SJSA1 (cell line): ENCODE measurements at regions not wholly inside any gene's neighbourhood (a gene's known extent, or its start where the extent isn't known, plus 50 kb on each side); places are given as distances from the start of the nearest gene placed in this dataset.

Source experiments
- DNase-seq, 2 experiments: peaks; one replicate each; pipeline ENCODE4 v3.0.0-alpha.2; 2015 to 2020; ENCODE audit warnings: low spot score in 2 of 2, low read depth in 1 of 2
- H3K27ac ChIP-seq: fragments of 250-450 bp; sonication (Bioruptor Pico); 2 replicates; pipeline ENCODE4 v1.5.1; 2020; ENCODE audit warnings: mild to moderate bottlenecking, moderate library complexity
- H3K27me3 ChIP-seq: fragments of 250-450 bp; sonication (Bioruptor Pico); replicated peaks from 2 replicates; pipeline ENCODE4 v1.5.1; 2020; ENCODE audit warnings: mild to moderate bottlenecking, moderate library complexity
- H3K36me3 ChIP-seq: fragments of 250-450 bp; sonication (Bioruptor Pico); 2 replicates; pipeline ENCODE4 v1.5.1; 2020; ENCODE audit warnings: mild to moderate bottlenecking
- H3K4me1 ChIP-seq: fragments of 250-450 bp; sonication (Bioruptor Pico); replicated peaks from 2 replicates; pipeline ENCODE4 v1.6.1; 2021; ENCODE audit warnings: mild to moderate bottlenecking
- H3K4me3 ChIP-seq: fragments of 250-450 bp; sonication (Bioruptor Pico); 2 replicates; pipeline ENCODE4 v1.5.1; 2020; ENCODE audit warnings: mild to moderate bottlenecking
- H3K9me3 ChIP-seq: fragments of 250-450 bp; sonication (Bioruptor Pico); replicated peaks from 2 replicates; pipeline ENCODE4 v1.5.1; 2020; ENCODE audit warnings: mild to moderate bottlenecking

GRCh38 chr5:2464141-2464540, 287.3 kb downstream of the IRX2 start:
- Histone ChIP-seq H3K27me3 (no peaks in the 10 kb centered on the region), H3K9me3 (peaks cover 21% of the 10 kb centered on the region), H3K4me3 (no peak overlapping the region), H3K27ac (no peak overlapping the region), H3K4me1 (no peaks in the 10 kb centered on the region), H3K36me3 (no peaks in the 10 kb centered on the region)
- DNase-seq = no peak

- DNase-seq = no peak
- Histone ChIP-seq H3K27ac (no peak overlapping the region), H3K27me3 (no peaks in the 10 kb centered on the region), H3K4me3 (no peak overlapping the region), H3K4me1 (no peaks in the 10 kb centered on the region), H3K9me3 (peaks cover 28% of the 10 kb centered on the region), H3K36me3 (no peaks in the 10 kb centered on the region)
These were observed 289.5 kb downstream of the IRX2 start for GRCh38 chr5:2461701-2462691.

GRCh38 chr5:2460098-2460497, 291.4 kb downstream of the IRX2 start:
- Histone ChIP-seq H3K4me1 (no peaks in the 10 kb centered on the region), H3K9me3 (peaks cover 23% of the 10 kb centered on the region), H3K4me3 (no peak overlapping the region), H3K27me3 (no peaks in the 10 kb centered on the region), H3K36me3 (no peaks in the 10 kb centered on the region), H3K27ac (no peak overlapping the region)
- no peak for DNase-seq

GRCh38 chr5:2459251-2459650, 292.2 kb downstream of the IRX2 start:
- peaks cover 25% of the 10 kb centered on the region for H3K9me3 ChIP-seq

GRCh38 chr5:2455878-2456277, 295.6 kb downstream of the IRX2 start:
- Histone ChIP-seq H3K27me3 (no peaks in the 10 kb centered on the region), H3K4me1 (no peaks in the 10 kb centered on the region), H3K36me3 (no peaks in the 10 kb centered on the region), H3K4me3 (no peak overlapping the region), H3K27ac (no peak overlapping the region), H3K9me3 (peaks cover 17% of the 10 kb centered on the region)
- DNase-seq = no peak

More at GRCh38 chr5:2459251-2459650, 292.2 kb downstream of the IRX2 start:
- Histone ChIP-seq H3K4me1 (no peaks in the 10 kb centered on the region), H3K36me3 (no peaks in the 10 kb centered on the region), H3K4me3 (no peak overlapping the region), H3K27me3 (no peaks in the 10 kb centered on the region), H3K27ac (no peak overlapping the region)
- DNase-seq = no peak

- H3K36me3 ChIP-seq = no peaks in the 10 kb centered on the region
- no peaks in the 10 kb centered on the region for H3K27me3 ChIP-seq
- peaks cover 20% of the 10 kb centered on the region for H3K9me3 ChIP-seq
- H3K27ac ChIP-seq = no peak overlapping the region
- H3K4me3 ChIP-seq = no peak overlapping the region
- no peak for DNase-seq
- H3K4me1 ChIP-seq = no peaks in the 10 kb centered on the region
These were observed 296.6 kb downstream of the IRX2 start for GRCh38 chr5:2454876-2455275.

- Histone ChIP-seq H3K4me1 (no peaks in the 10 kb centered on the region), H3K36me3 (no peaks in the 10 kb centered on the region)
These were observed 297.7 kb downstream of the IRX2 start for GRCh38 chr5:2453781-2454180.

GRCh38 chr5:2451100-2451499, 300.4 kb downstream of the IRX2 start:
- no peak overlapping the region for H3K27ac ChIP-seq
- peaks cover 19% of the 10 kb centered on the region for H3K9me3 ChIP-seq
- H3K4me1 ChIP-seq = no peaks in the 10 kb centered on the region
- no peak overlapping the region for H3K4me3 ChIP-seq
- no peaks in the 10 kb centered on the region for H3K36me3 ChIP-seq
- DNase-seq = no peak
- H3K27me3 ChIP-seq = no peaks in the 10 kb centered on the region

More at GRCh38 chr5:2453781-2454180, 297.7 kb downstream of the IRX2 start:
- Histone ChIP-seq H3K27me3 (no peaks in the 10 kb centered on the region), H3K9me3 (peaks cover 18% of the 10 kb centered on the region), H3K4me3 (no peak overlapping the region), H3K27ac (no peak overlapping the region)
- DNase-seq = no peak

- Histone ChIP-seq H3K4me1 (no peaks in the 10 kb centered on the region), H3K27ac (no peak overlapping the region), H3K27me3 (no peaks in the 10 kb centered on the region), H3K4me3 (no peak overlapping the region), H3K9me3 (peaks cover 33% of the 10 kb centered on the region), H3K36me3 (no peaks in the 10 kb centered on the region)
- DNase-seq = peak in 1 of 2 experiments; percentile 31
These were observed 308.8 kb downstream of the IRX2 start for GRCh38 chr5:2442496-2443354.

GRCh38 chr5:2441495-2442180, 309.8 kb downstream of the IRX2 start:
- H3K9me3 ChIP-seq = peaks cover 27% of the 10 kb centered on the region
- H3K27ac ChIP-seq = no peak overlapping the region
- H3K4me1 ChIP-seq = no peaks in the 10 kb centered on the region
- H3K36me3 ChIP-seq = no peaks in the 10 kb centered on the region
- peak in 1 of 2 experiments; percentile 30 for DNase-seq
- H3K27me3 ChIP-seq = no peaks in the 10 kb centered on the region
- no peak overlapping the region for H3K4me3 ChIP-seq

GRCh38 chr5:2439608-2440007, 311.9 kb downstream of the IRX2 start:
- peaks cover 35% of the 10 kb centered on the region for H3K9me3 ChIP-seq
- no peak overlapping the region for H3K27ac ChIP-seq
- no peaks in the 10 kb centered on the region for H3K4me1 ChIP-seq
- DNase-seq = no peak
- no peak overlapping the region for H3K4me3 ChIP-seq
- H3K36me3 ChIP-seq = no peaks in the 10 kb centered on the region
- H3K27me3 ChIP-seq = no peaks in the 10 kb centered on the region

- Histone ChIP-seq H3K4me3 (no peak overlapping the region), H3K4me1 (no peaks in the 10 kb centered on the region), H3K9me3 (peaks cover 26% of the 10 kb centered on the region), H3K36me3 (no peaks in the 10 kb centered on the region), H3K27me3 (no peaks in the 10 kb centered on the region), H3K27ac (no peak overlapping the region)
- DNase-seq = peak in 1 of 2 experiments; percentile 2
These were observed 318.4 kb downstream of the IRX2 start for GRCh38 chr5:2433086-2433485.

- DNase-seq = no peak
- Histone ChIP-seq H3K27ac (no peak overlapping the region), H3K4me3 (no peak overlapping the region)
These were observed 319.2 kb downstream of the IRX2 start for GRCh38 chr5:2432076-2432920.

More at GRCh38 chr5:2432076-2432920, 319.2 kb downstream of the IRX2 start:
- H3K27me3 ChIP-seq = no peaks in the 10 kb centered on the region
- H3K4me1 ChIP-seq = no peaks in the 10 kb centered on the region
- no peaks in the 10 kb centered on the region for H3K36me3 ChIP-seq
- H3K9me3 ChIP-seq = peaks cover 21% of the 10 kb centered on the region
